A673 (cell line): ENCODE measurements at regions not wholly inside any gene's neighbourhood (a gene's known extent, or its start where the extent isn't known, plus 50 kb on each side); places are given as distances from the start of the nearest gene placed in this dataset.
"Not testable (repeated sequence)": the region's sequence is repeated elsewhere in the genome, so short reads cannot be mapped to it uniquely, and the experiment has no call there.

Experiments
- BruUV-seq: library from RNA; stranded (reverse); fragments of 400-500 nt; replicated peaks from 2 replicates; lab custom pipeline; 2021; lab: Mats Ljungman, UMichigan
- CTCF ChIA-PET: fragments of 300-600 bp; sonication (Branson Sonifier 250); formaldehyde crosslinking; loops from one replicate; lab custom pipeline; 2022; ENCODE audit warnings: antibody characterized with exemption; lab: Charles Lee
- POLR2A ChIA-PET: fragments of 300-600 bp; sonication (Branson Sonifier 250); formaldehyde crosslinking; loops from one replicate; lab custom pipeline; 2022; ENCODE audit warnings: antibody characterized with exemption; ENCODE audit not compliant: low non-redundant PET; lab: Charles Lee
- DNase-seq: peaks from one replicate; pipeline ENCODE4 v3.0.0-alpha.2; 2015; ENCODE audit warnings: low spot score
- H3K27ac ChIP-seq: fragments of 200-600 bp; sonication (generic); 2 replicates; pipeline ENCODE4 v1.5.1; 2016; ENCODE audit warnings: mixed run types, low read depth, mild to moderate bottlenecking, mixed read lengths, antibody characterized with exemption, low read length; ENCODE audit not compliant: poor library complexity, severe bottlenecking
- H3K27me3 ChIP-seq: fragments of 200-600 bp; sonication (generic); replicated peaks from 2 replicates; pipeline ENCODE4 v1.6.1; 2017; ENCODE audit warnings: mixed run types, low read depth, mild to moderate bottlenecking, mixed read lengths, antibody characterized with exemption, low read length; ENCODE audit not compliant: insufficient read depth, poor library complexity
- H3K36me3 ChIP-seq: fragments of 200-600 bp; sonication (generic); 2 replicates; pipeline ENCODE4 v1.6.1; 2016; ENCODE audit warnings: mixed run types, mild to moderate bottlenecking, mixed read lengths, antibody characterized with exemption, low read length; ENCODE audit not compliant: insufficient read depth, poor library complexity, severe bottlenecking
- H3K4me1 ChIP-seq: fragments of 200-600 bp; sonication (generic); 2 replicates; pipeline ENCODE4 v1.6.1; 2017; ENCODE audit warnings: mixed run types, mild to moderate bottlenecking, mixed read lengths, antibody characterized with exemption, low read length; ENCODE audit not compliant: insufficient read depth, poor library complexity, severe bottlenecking
- H3K4me3 ChIP-seq: fragments of 200-600 bp; sonication (generic); 2 replicates; pipeline ENCODE4 v1.5.1; 2016; ENCODE audit warnings: low read depth, mixed run types, mild to moderate bottlenecking, mixed read lengths, low read length; ENCODE audit not compliant: poor library complexity, severe bottlenecking
- H3K9me3 ChIP-seq: fragments of 200-600 bp; sonication (generic); 2 replicates; pipeline ENCODE4 v1.6.1; 2016; ENCODE audit warnings: mixed run types, low read depth, mild to moderate bottlenecking, mixed read lengths, antibody characterized with exemption, low read length; ENCODE audit not compliant: poor library complexity, severe bottlenecking
- EZH2 ChIP-seq: fragments of 200-600 bp; sonication (generic); IDR thresholded peaks from 2 replicates; pipeline ENCODE4 v1.6.1; 2017; ENCODE audit warnings: borderline replicate concordance, low read depth, mild to moderate bottlenecking, mixed read lengths, antibody characterized with exemption, low read length; ENCODE audit not compliant: poor library complexity, severe bottlenecking
- intact Hi-C: fragments of 100-400 bp; cut with micrococcal nuclease; formaldehyde crosslinking; loops from one replicate; pipeline ENCODE4 v1.10.0; 2022; ENCODE audit not compliant: unreplicated experiment
- TF ChIP-seq, protein P1 (sequence below): fragments of 300-800, 200-600 bp; sonication (generic); conservative IDR thresholded peaks from 2 replicates; pipeline ENCODE4 v1.5.1; 2017; ENCODE audit warnings: low read depth, mild to moderate bottlenecking, antibody characterized with exemption, low read length, moderate library complexity, mixed read lengths

DNA sequence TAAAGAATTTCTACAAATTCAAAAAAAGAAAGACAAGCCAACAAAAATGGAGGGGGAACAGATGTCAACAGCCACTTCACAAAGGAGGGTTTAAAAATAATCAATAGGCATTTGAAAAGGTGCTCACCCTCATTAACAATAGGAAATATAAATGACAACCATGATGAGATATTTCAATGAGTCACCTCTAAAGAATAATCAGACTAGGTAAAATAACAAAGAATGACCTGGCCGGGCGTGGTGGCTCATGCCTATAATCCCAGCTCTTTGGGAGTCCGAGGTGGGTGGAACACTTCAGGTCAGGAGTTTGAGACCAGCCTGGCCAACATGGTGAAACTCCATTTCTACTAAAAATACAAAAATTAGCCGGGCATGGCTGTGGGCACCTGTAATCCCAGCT, 133.6 kb downstream of the KCNE4 start:
- Histone ChIP-seq H3K4me1 (peaks cover 14% of the 10 kb centered on the region), H3K36me3 (no peaks in the 10 kb centered on the region), H3K27me3 (no peaks in the 10 kb centered on the region), H3K9me3 (no peaks in the 10 kb centered on the region), H3K27ac (no peak overlapping the region), H3K4me3 (no peak overlapping the region)
- POLR2A ChIA-PET = no interaction called here
- BruUV-seq = no TSS peak
- intact Hi-C loops = no loop called here
- CTCF ChIA-PET = no interaction called here
- TF ChIP-seq, protein P1, sequence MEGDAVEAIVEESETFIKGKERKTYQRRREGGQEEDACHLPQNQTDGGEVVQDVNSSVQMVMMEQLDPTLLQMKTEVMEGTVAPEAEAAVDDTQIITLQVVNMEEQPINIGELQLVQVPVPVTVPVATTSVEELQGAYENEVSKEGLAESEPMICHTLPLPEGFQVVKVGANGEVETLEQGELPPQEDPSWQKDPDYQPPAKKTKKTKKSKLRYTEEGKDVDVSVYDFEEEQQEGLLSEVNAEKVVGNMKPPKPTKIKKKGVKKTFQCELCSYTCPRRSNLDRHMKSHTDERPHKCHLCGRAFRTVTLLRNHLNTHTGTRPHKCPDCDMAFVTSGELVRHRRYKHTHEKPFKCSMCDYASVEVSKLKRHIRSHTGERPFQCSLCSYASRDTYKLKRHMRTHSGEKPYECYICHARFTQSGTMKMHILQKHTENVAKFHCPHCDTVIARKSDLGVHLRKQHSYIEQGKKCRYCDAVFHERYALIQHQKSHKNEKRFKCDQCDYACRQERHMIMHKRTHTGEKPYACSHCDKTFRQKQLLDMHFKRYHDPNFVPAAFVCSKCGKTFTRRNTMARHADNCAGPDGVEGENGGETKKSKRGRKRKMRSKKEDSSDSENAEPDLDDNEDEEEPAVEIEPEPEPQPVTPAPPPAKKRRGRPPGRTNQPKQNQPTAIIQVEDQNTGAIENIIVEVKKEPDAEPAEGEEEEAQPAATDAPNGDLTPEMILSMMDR = no peak
- TF ChIP-seq EZH2 = no peak
- no peak for DNase-seq

DNA sequence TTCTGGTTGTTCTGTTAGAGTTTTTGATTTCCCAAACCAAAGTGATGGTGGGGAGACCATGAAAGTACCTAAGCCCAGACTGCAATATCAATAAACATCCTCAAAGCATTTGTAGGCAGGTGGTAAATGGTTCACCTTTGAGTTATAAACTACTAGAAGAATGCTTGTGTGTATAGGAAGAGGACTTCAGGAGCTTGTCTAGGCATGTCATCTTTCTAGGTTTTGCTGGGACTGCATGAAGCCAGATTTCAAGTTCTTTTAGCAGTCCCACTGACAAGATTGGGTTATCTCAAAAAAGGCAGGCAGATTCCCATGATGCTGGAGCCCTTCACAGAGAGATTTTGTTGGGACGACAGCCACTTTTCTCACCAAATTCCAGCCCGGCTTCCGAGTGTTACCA, 135.3 kb downstream of the KCNE4 start:
- no peak for DNase-seq
- Histone ChIP-seq H3K9me3 (no peaks in the 10 kb centered on the region), H3K27me3 (no peaks in the 10 kb centered on the region), H3K27ac (no peak overlapping the region), H3K4me1 (peaks cover 5% of the 10 kb centered on the region), H3K4me3 (no peak overlapping the region), H3K36me3 (no peaks in the 10 kb centered on the region)
- POLR2A ChIA-PET = no interaction called here
- TF ChIP-seq EZH2 = no peak
- TF ChIP-seq, protein P1 = no peak
- no TSS peak for BruUV-seq
- CTCF ChIA-PET = no interaction called here
- intact Hi-C loops = no loop called here

DNA sequence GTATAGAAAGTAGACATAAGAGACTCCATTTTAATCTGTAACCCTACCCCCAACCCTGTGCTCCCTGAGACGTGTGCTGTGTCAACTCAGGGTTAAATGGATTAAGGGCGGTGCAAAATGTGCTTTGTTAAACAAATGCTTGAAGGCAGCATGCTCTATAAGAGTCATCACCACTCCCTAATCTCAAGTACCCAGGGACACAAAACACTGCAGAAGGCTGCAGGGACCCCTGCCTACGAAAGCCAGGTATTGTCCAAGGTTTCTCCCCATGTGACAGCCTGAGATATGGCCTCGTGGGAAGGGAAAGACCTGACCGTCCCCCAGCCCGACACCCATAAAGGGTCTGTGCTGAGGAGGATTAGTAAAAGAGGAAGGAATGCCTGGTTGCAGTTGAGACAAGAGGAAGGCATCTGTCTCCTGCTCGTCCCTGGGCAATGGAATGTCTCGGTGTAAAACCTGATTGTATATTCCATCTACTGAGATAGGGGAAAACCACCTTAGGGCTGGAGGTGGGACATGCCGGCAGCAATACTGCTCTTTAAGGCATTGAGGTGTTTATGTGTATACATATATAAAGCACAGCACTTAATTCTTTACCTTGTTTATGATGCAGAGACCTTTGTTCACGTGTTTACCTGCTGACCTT, 138.7 kb downstream of the KCNE4 start:
- H3K27ac ChIP-seq, H3K27me3 ChIP-seq, H3K4me3 ChIP-seq, POLR2A ChIA-PET, intact Hi-C loops, CTCF ChIA-PET, H3K4me1 ChIP-seq, DNase-seq, H3K36me3 ChIP-seq, H3K9me3 ChIP-seq, BruUV-seq: not testable (repeated sequence)

DNA sequence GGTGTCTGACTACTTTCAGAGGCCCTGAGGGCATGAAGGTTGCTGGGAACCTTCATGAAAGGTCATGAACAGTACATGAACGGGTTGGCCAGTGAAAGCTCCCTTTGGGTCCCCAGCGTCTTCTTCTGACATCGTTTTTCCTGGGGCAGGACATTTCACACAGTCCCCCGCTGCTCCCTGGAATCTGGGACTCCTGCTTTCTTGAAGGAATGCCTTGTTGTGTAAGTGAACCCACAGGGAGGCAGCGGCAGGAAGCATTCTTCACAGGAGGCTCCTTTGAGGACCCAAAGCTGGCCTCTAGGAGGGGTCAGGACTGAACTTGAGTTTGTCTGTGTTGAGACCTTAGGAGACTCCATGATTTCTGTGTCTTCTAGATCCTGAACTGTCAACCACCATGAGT, 144.3 kb downstream of the KCNE4 start:
- ChIA-PET POLR2A (no interaction called here), CTCF (no interaction called here)
- Histone ChIP-seq H3K4me1 (peaks cover 41% of the 10 kb centered on the region), H3K27ac (peak overlapping the region; percentile 15), H3K4me3 (no peak overlapping the region), H3K9me3 (no peaks in the 10 kb centered on the region), H3K27me3 (no peaks in the 10 kb centered on the region), H3K36me3 (no peaks in the 10 kb centered on the region)
- TF ChIP-seq, protein P1 = no peak
- intact Hi-C loops = loop anchor here (5.0 kb wide), 1 partner anchor 139 kb away; no protein-coding TSS in a partner anchor
- BruUV-seq = no TSS peak
- peak; percentile 26 for DNase-seq
